GM23338 (cell line): ENCODE measurements at regions not wholly inside any gene's neighbourhood (a gene's known extent, or its start where the extent isn't known, plus 50 kb on each side); places are given as distances from the start of the nearest gene placed in this dataset.

Experiments used
- ATAC-seq: fragments of 200-7000 bp; cut with Tn5 transposase; 3 replicates; pipeline ENCODE4 v1.9.1; 2020
- DNase-seq: peaks from one replicate; pipeline ENCODE4 v3.0.0-alpha.2; 2015; ENCODE audit warnings: low spot score
- H2AFZ ChIP-seq: fragments of 200-600 bp; sonication (generic); 2 replicates; pipeline ENCODE4 v1.8.0; 2016; ENCODE audit warnings: antibody characterized with exemption, mild to moderate bottlenecking, moderate library complexity
- H3F3A ChIP-seq: fragments of 200-600 bp; sonication (generic); replicated peaks from 2 replicates; pipeline ENCODE4 v1.8.0; 2017; ENCODE audit warnings: antibody characterized with exemption, mixed run types, low read depth
- H3K27ac ChIP-seq: fragments of 200-600 bp; sonication (generic); 2 replicates; pipeline ENCODE4 v1.6.1; 2016; ENCODE audit warnings: low read depth
- H3K27me3 ChIP-seq: fragments of 200-600 bp; sonication (generic); 2 replicates; pipeline ENCODE4 v1.8.0; 2016; ENCODE audit warnings: mild to moderate bottlenecking, mixed run types, moderate library complexity; ENCODE audit not compliant: insufficient read depth
- H3K36me3 ChIP-seq: fragments of 200-600 bp; sonication (generic); 2 replicates; pipeline ENCODE4 v1.8.0; 2016; ENCODE audit warnings: mild to moderate bottlenecking; ENCODE audit not compliant: insufficient read depth
- H3K4me1 ChIP-seq: fragments of 200-600 bp; sonication (generic); 2 replicates; pipeline ENCODE4 v1.8.0; 2016; ENCODE audit warnings: mild to moderate bottlenecking, moderate library complexity; ENCODE audit not compliant: insufficient read depth
- H3K4me2 ChIP-seq: fragments of 200-600 bp; sonication (generic); 2 replicates; pipeline ENCODE4 v1.7.1; 2017; ENCODE audit warnings: mixed run types
- H3K4me3 ChIP-seq: fragments of 200-600 bp; sonication (generic); 2 replicates; pipeline ENCODE4 v1.6.1; 2016; ENCODE audit warnings: mixed run types
- H3K79me2 ChIP-seq: fragments of 200-600 bp; sonication (generic); replicated peaks from 2 replicates; pipeline ENCODE4 v1.8.0; 2017; ENCODE audit warnings: mild to moderate bottlenecking; ENCODE audit not compliant: insufficient read depth
- H3K9me2 ChIP-seq: fragments of 200-600 bp; sonication (generic); 2 replicates; pipeline ENCODE4 v1.8.0; 2017; ENCODE audit not compliant: insufficient read depth
- H4K20me1 ChIP-seq: fragments of 200-600 bp; sonication (generic); replicated peaks from 2 replicates; pipeline ENCODE4 v1.8.0; 2017; ENCODE audit warnings: mild to moderate bottlenecking; ENCODE audit not compliant: insufficient read depth
- H3K27ac Mint-ChIP-seq: 2 replicates; pipeline ENCODE4 v1.8.0; 2020; ENCODE audit warnings: inconsistent platforms, mild to moderate bottlenecking, moderate library complexity, mixed read lengths
- H3K27me3 Mint-ChIP-seq: 3 replicates; pipeline ENCODE4 v1.8.0; 2022; ENCODE audit warnings: low read depth, mild to moderate bottlenecking, moderate library complexity, mixed read lengths, inconsistent platforms; ENCODE audit not compliant: insufficient read depth, poor library complexity
- H3K36me3 Mint-ChIP-seq: 3 replicates; pipeline ENCODE4 v1.8.0; 2021; ENCODE audit warnings: low read depth, mild to moderate bottlenecking, inconsistent platforms, moderate library complexity, mixed read lengths
- H3K4me1 Mint-ChIP-seq: 3 replicates; pipeline ENCODE4 v1.8.0; 2020; ENCODE audit warnings: mild to moderate bottlenecking, inconsistent platforms, mixed read lengths
- H3K4me3 Mint-ChIP-seq: 3 replicates; pipeline ENCODE4 v1.8.0; 2021; ENCODE audit warnings: moderate library complexity, mild to moderate bottlenecking, inconsistent platforms, mixed read lengths
- H3K9me3 Mint-ChIP-seq: 3 replicates; pipeline ENCODE4 v1.8.0; 2020; ENCODE audit warnings: moderate library complexity, mild to moderate bottlenecking, inconsistent platforms, mixed read lengths
- EZH2 ChIP-seq: fragments of 200-600 bp; sonication (generic); IDR thresholded peaks from one replicate; pipeline ENCODE4 v1.8.0; 2017; ENCODE audit warnings: antibody characterized with exemption, mild to moderate bottlenecking, low read depth; ENCODE audit not compliant: unreplicated experiment
- EZH2phosphoT487 ChIP-seq: fragments of 200-600 bp; sonication (generic); IDR thresholded peaks from one replicate; pipeline ENCODE4 v1.8.1; 2018; ENCODE audit warnings: antibody characterized with exemption; ENCODE audit not compliant: unreplicated experiment
- JUNB ChIP-seq: IDR thresholded peaks from one replicate; pipeline ENCODE4 v1.6.1; 2016; ENCODE audit warnings: antibody characterized with exemption; ENCODE audit not compliant: unreplicated experiment
- REST ChIP-seq: IDR thresholded peaks from one replicate; pipeline ENCODE4 v1.6.1; 2018; ENCODE audit warnings: antibody characterized with exemption; ENCODE audit not compliant: unreplicated experiment
- STAT1 ChIP-seq: IDR thresholded peaks from one replicate; pipeline ENCODE4 v1.6.1; 2016; ENCODE audit warnings: antibody characterized with exemption; ENCODE audit not compliant: unreplicated experiment
- ZNF114 ChIP-seq: fragments of 250-450 bp; sonication (Bioruptor Pico); IDR thresholded peaks from 2 replicates; pipeline ENCODE4 v1.5.0; 2020; ENCODE audit warnings: mild to moderate bottlenecking, moderate library complexity
- ZNF331 ChIP-seq: fragments of 250-450 bp; sonication (Bioruptor Pico); IDR thresholded peaks from 2 replicates; pipeline ENCODE4 v1.5.0; 2020; ENCODE audit warnings: low read depth, mild to moderate bottlenecking, moderate library complexity
- TF ChIP-seq, protein P1 (sequence below): IDR thresholded peaks from 2 replicates; pipeline ENCODE4 v1.6.1; 2016; ENCODE audit warnings: antibody characterized with exemption

GRCh38 chr6:147823936-147824335 lies 315.4 kb downstream of the SAMD5 start (continued):
- TF ChIP-seq, protein P1, sequence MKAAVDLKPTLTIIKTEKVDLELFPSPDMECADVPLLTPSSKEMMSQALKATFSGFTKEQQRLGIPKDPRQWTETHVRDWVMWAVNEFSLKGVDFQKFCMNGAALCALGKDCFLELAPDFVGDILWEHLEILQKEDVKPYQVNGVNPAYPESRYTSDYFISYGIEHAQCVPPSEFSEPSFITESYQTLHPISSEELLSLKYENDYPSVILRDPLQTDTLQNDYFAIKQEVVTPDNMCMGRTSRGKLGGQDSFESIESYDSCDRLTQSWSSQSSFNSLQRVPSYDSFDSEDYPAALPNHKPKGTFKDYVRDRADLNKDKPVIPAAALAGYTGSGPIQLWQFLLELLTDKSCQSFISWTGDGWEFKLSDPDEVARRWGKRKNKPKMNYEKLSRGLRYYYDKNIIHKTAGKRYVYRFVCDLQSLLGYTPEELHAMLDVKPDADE = no peak
- TF ChIP-seq EZH2 (no peak), JUNB (no peak), ZNF114 (CRISPR knock-in tag) (no peak), STAT1 (no peak)

- no peak for DNase-seq
- H3K79me2 ChIP-seq = no peaks in the 10 kb centered on the region
- H3K4me1 Mint-ChIP-seq = peaks cover 7% of the 10 kb centered on the region; the same call in 2 of the 3 replicates
- no peaks in the 10 kb centered on the region for H3F3A ChIP-seq
- no peak overlapping the region for H3K4me2 ChIP-seq
- H3K4me1 ChIP-seq = no peaks in the 10 kb centered on the region
- H3K4me3 Mint-ChIP-seq = no peak overlapping the region
- no peak for ATAC-seq
- no peak overlapping the region for H3K27ac Mint-ChIP-seq
- H3K36me3 ChIP-seq = no peaks in the 10 kb centered on the region
- no peaks in the 10 kb centered on the region for H3K27me3 Mint-ChIP-seq
- no peaks in the 10 kb centered on the region for H4K20me1 ChIP-seq
- no peaks in the 10 kb centered on the region for H3K9me2 ChIP-seq
- H2AFZ ChIP-seq = no peak overlapping the region
- no peak overlapping the region for H3K4me3 ChIP-seq
- no peaks in the 10 kb centered on the region for H3K9me3 Mint-ChIP-seq
- no peak overlapping the region for H3K27ac ChIP-seq
- no peaks in the 10 kb centered on the region for H3K27me3 ChIP-seq
- TF ChIP-seq ZNF331 (no peak), ZNF114 (CRISPR knock-in tag) (no peak), REST (no peak), JUNB (no peak), EZH2phosphoT487 (no peak)
- TF ChIP-seq, protein P1 = no peak
- H3K36me3 Mint-ChIP-seq = no peaks in the 10 kb centered on the region
These were observed 317.4 kb downstream of the SAMD5 start for GRCh38 chr6:147825848-147826247.

DNA sequence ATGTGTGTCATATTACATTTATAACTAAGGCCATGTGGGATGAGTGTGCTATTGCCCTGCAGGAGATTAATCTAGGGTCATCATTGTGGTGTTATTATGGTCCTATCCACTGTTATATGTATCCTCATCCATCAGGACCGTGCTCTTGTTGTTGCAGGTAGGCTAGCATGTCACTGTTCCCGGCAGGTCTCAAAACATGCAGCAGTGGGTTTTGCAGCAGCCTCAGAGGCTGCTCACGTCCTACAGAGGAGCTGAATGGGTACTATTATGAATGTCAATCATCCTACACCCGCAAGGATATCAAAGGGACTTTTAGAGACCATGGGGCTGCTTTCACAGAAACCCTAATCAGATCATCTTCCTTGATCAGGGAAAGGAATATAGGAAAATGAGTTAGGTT lies 318.2 kb downstream of the SAMD5 start:
- H3K36me3 Mint-ChIP-seq = no peaks in the 10 kb centered on the region
- no peak overlapping the region for H3K4me3 Mint-ChIP-seq
- Histone ChIP-seq H3K9me2 (no peaks in the 10 kb centered on the region), H4K20me1 (no peaks in the 10 kb centered on the region), H3K27ac (no peak overlapping the region), H3K4me3 (no peak overlapping the region), H2AFZ (no peak overlapping the region), H3K27me3 (no peaks in the 10 kb centered on the region), H3K4me1 (no peaks in the 10 kb centered on the region), H3F3A (no peaks in the 10 kb centered on the region), H3K79me2 (no peaks in the 10 kb centered on the region), H3K4me2 (no peak overlapping the region), H3K36me3 (no peaks in the 10 kb centered on the region)
- no peaks in the 10 kb centered on the region for H3K9me3 Mint-ChIP-seq
- no peaks in the 10 kb centered on the region for H3K27me3 Mint-ChIP-seq
- H3K4me1 Mint-ChIP-seq = no peaks in the 10 kb centered on the region
- no peak for ATAC-seq
- DNase-seq = no peak
- no peak overlapping the region for H3K27ac Mint-ChIP-seq
- no peak for TF ChIP-seq JUNB
